Lung (tissue), 11 donors: ENCODE measurements at regions not wholly inside any gene's neighbourhood (a gene's known extent, or its start where the extent isn't known, plus 50 kb on each side); places are given as distances from the start of the nearest gene placed in this dataset.

ENCODE experiments used
- ATAC-seq: fragments of 200-7000 bp; cut with Tn5 transposase; one replicate; pipeline ENCODE4 v1.9.1; 2020; ENCODE audit warnings: moderate number of reproducible peaks; ENCODE audit not compliant: insufficient read depth, low FRiP score
- DNase-seq, 3 donors: peaks; one replicate each; pipeline ENCODE4 v3.0.0-alpha.2; 2013 to 2017
- H3K27ac ChIP-seq, 2 donors: one replicate each; pipeline ENCODE4 v1.5.1; 2013; ENCODE audit warnings: mild to moderate bottlenecking in 2 of 2, moderate library complexity in 2 of 2, control low read depth in 1 of 2, inconsistent platforms in 1 of 2, low read depth in 1 of 2, low read length in 1 of 2
- H3K27me3 ChIP-seq, 3 donors: one replicate each; pipeline ENCODE4 v1.5.1; 2013; ENCODE audit warnings: low read length in 2 of 3; ENCODE audit not compliant: control insufficient read depth in 3 of 3, insufficient read depth in 3 of 3
- H3K36me3 ChIP-seq, 4 donors: one replicate each; pipeline ENCODE4 v1.5.1; 2013; ENCODE audit warnings: low read length in 4 of 4, mild to moderate bottlenecking in 1 of 4, moderate library complexity in 1 of 4; ENCODE audit not compliant: control insufficient read depth in 4 of 4, insufficient read depth in 4 of 4
- H3K4me1 ChIP-seq, 5 donors: one replicate each; pipeline ENCODE4 v1.5.1; 2013; ENCODE audit warnings: low read length in 5 of 5, mild to moderate bottlenecking in 2 of 5, moderate library complexity in 1 of 5; ENCODE audit not compliant: control insufficient read depth in 5 of 5, insufficient read depth in 5 of 5
- H3K4me3 ChIP-seq: one replicate; pipeline ENCODE4 v1.5.1; 2013; ENCODE audit warnings: mild to moderate bottlenecking, control low read depth, moderate library complexity
- H3K9ac ChIP-seq, 2 donors: one replicate each; pipeline ENCODE4 v1.5.1; 2013; ENCODE audit warnings: low read length in 2 of 2, control low read depth in 1 of 2; ENCODE audit not compliant: insufficient read depth in 1 of 2
- H3K9me3 ChIP-seq, 4 donors: one replicate each; pipeline ENCODE4 v1.5.1; 2013; ENCODE audit warnings: low read length in 3 of 4, mild to moderate bottlenecking in 1 of 4, moderate library complexity in 1 of 4; ENCODE audit not compliant: control insufficient read depth in 4 of 4, insufficient read depth in 3 of 4
- WGBS, 2 donors: extraction: QIAGEN DNeasy Blood & Tissue Kit; methylation state at CpG; one replicate each; pipeline ENCODE4 v1.1.7; 2013; 5-methylcytosine and 5-hydroxymethylcytosine counted together
- TF ChIP-seq, protein P1 (sequence below): IDR thresholded peaks from 2 replicates; pipeline ENCODE4 v1.5.1; 2012; ENCODE audit warnings: mild to moderate bottlenecking; ENCODE audit errors: control extremely low read depth, extremely low read depth
- donor health status: control.
- donor health status: control.
- donor health status: Bipolar disorder and iron deficiency.
- donor health status: healthy.
- donor health status: DM: yes; HTN: yes; CAD: no.

DNA sequence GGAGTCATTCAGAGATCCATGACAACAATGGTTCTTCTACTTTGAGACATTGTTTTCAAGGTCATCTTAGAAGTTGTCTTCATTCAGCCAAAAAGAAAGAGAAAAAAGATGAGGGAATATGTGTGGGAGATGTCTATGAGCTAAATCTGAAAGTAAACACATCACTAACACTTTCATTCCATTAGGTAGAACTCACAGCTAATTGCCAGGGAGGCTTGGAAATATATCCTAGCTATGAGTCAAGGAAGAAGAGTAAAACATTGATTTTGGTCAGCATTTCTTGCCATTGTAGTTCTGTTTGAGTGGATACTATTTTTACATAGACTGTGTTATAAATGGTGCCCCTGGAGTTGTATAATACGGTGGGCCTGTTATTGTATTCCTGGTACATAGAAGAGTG, 316.4 kb upstream of the MYOCD start:
- Histone ChIP-seq H3K36me3 (no peaks in the 10 kb centered on the region), H3K27ac (no peak overlapping the region), H3K27me3 (peaks cover 0 to 4% (median 0%) of the 10 kb centered on the region in 3 donors), H3K9ac (no peak overlapping the region), H3K4me3 (no peak overlapping the region), H3K9me3 (peaks cover 0 to 1% (median 0%) of the 10 kb centered on the region in 4 donors), H3K4me1 (no peaks in the 10 kb centered on the region)
- WGBS, 2 donors, result 91 to 94% methylated on average over 1 of the region's 1 CpG
- DNase-seq, result no peak
- TF ChIP-seq, protein P1, sequence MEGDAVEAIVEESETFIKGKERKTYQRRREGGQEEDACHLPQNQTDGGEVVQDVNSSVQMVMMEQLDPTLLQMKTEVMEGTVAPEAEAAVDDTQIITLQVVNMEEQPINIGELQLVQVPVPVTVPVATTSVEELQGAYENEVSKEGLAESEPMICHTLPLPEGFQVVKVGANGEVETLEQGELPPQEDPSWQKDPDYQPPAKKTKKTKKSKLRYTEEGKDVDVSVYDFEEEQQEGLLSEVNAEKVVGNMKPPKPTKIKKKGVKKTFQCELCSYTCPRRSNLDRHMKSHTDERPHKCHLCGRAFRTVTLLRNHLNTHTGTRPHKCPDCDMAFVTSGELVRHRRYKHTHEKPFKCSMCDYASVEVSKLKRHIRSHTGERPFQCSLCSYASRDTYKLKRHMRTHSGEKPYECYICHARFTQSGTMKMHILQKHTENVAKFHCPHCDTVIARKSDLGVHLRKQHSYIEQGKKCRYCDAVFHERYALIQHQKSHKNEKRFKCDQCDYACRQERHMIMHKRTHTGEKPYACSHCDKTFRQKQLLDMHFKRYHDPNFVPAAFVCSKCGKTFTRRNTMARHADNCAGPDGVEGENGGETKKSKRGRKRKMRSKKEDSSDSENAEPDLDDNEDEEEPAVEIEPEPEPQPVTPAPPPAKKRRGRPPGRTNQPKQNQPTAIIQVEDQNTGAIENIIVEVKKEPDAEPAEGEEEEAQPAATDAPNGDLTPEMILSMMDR, result no peak
- no peak for ATAC-seq

DNA sequence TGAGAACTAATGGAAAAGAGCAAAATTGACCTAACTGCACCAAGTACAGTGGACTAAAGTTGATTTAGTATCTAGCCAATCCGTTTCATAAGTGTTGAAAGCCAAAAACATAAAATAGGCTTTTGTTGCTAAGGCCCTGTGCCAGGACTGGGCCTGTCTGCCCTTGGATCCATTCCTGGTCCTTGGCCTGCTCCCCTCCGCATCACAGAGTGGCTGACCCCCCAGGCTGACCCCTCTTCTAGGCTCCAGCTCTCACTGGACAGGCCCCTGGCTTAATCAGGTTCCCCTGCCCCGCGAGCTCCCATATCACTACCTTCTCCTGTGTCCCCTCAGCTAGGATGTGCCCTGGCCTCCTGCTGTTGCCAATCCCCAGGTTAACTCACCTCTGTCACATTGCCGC, 313.6 kb upstream of the MYOCD start:
- no peak for ATAC-seq
- H3K4me3 ChIP-seq, result no peak overlapping the region
- TF ChIP-seq, protein P1, result no peak
- peaks cover 0 to 5% (median under 1%) of the 10 kb centered on the region in 4 donors for H3K9me3 ChIP-seq
- DNase-seq, result no peak
- H3K36me3 ChIP-seq, result no peaks in the 10 kb centered on the region
- 85 to 87% methylated on average over 5 of the region's 5 CpGs for WGBS, 2 donors
- H3K27me3 ChIP-seq, result no peaks in the 10 kb centered on the region
- no peaks in the 10 kb centered on the region for H3K4me1 ChIP-seq
- no peak overlapping the region for H3K27ac ChIP-seq
- H3K9ac ChIP-seq, result no peak overlapping the region

DNA sequence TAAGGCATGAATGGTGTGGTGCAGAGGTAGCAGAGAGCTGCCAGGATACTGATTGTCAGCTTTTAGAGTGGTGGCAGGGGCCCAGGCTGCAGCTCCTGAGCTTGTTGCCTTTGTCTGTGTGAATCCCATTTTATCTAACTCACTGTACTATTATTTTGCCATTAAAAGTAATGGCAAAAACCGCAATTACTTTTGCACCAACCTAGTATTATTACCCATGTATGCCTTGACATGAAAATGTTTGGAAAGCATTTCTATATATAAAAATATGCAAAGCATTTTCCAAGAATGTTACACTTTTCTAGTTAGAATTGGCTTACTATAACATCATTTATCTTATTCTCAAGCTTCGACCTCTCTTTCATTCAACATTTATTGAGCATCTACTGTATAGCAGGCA, 308.1 kb upstream of the MYOCD start:
- TF ChIP-seq, protein P1, result no peak
- WGBS, 2 donors, result 86 to 93% methylated on average over 2 of the region's 2 CpGs
- DNase-seq, result peak in 2 of 3 donors; percentile 4 to 6

DNA sequence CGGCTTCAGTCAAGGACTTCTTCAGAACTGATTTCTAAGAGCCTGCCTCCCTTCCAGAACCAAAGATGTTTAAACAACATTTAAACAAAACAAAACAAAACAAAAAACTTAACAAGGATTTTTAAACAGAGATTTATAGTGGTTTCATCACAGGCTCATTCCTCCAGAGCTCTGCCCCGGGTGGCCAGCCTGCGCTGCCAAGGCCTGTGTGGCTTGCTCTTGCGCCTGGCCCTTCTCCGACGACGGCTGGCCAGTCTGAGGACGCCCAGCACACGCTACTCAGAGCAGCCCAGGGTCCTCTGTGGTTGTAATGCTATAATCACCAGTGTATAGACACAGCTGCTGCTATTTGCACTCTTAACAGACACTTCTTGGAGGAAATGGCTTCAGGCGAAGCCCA, 307.2 kb upstream of the MYOCD start:
- H3K4me1 ChIP-seq, result peaks cover 0 to 40% (median 8%) of the 10 kb centered on the region in 5 donors
- H3K4me3 ChIP-seq, result no peak overlapping the region
- no peak overlapping the region for H3K9ac ChIP-seq
- peak; percentile 72 to 79 (median 76) for DNase-seq
- 58 to 78% methylated on average over 10 of the region's 10 CpGs for WGBS, 2 donors
- H3K27ac ChIP-seq, result no peak overlapping the region
- TF ChIP-seq, protein P1, result no peak
- no peaks in the 10 kb centered on the region for H3K36me3 ChIP-seq
- peaks cover 0 to 5% (median 0%) of the 10 kb centered on the region in 4 donors for H3K9me3 ChIP-seq
- H3K27me3 ChIP-seq, result no peaks in the 10 kb centered on the region
- no peak for ATAC-seq

More for the DNA sequence above, 308.1 kb upstream of the MYOCD start:
- peaks cover 0 to 35% (median 8%) of the 10 kb centered on the region in 5 donors for H3K4me1 ChIP-seq
- no peaks in the 10 kb centered on the region for H3K27me3 ChIP-seq
- no peak overlapping the region for H3K27ac ChIP-seq
- no peak overlapping the region for H3K9ac ChIP-seq
- H3K36me3 ChIP-seq, result no peaks in the 10 kb centered on the region
- peaks cover 0 to 5% (median 0%) of the 10 kb centered on the region in 4 donors for H3K9me3 ChIP-seq
- no peak overlapping the region for H3K4me3 ChIP-seq
- ATAC-seq, result no peak
